NCI-H69 (cell line): ENCODE measurements at regions not wholly inside any gene's neighbourhood (a gene's known extent, or its start where the extent isn't known, plus 50 kb on each side); places are given as distances from the start of the nearest gene placed in this dataset.

Experiments used
- DNase-seq: peaks from one replicate; lab custom pipeline; 2025; lab: John Stamatoyannopoulos, UW

- no peak for DNase-seq
Observed at GRCh38 chr2:78290581-78291214, 734.8 kb upstream of the REG3G start.

DNA sequence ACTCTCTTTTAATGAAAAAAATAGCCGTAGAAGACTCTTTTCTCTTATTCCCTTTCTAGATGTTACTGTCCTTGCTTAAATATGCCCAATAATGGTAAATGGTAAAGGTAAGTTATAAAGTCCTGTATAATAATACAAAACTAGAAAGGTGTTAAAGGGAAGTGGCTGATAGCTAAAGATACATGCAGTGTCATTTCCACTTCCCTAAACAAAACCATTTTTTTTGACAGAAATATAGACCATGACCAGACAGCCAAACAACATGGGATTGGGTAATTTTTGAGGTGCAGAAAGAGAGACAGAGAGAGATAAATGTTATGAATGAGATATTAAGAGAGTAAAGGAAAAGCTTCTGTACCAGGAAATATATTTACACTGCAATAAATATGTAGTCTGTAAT is 731.7 kb upstream of the REG3G start:
- DNase-seq: no peak

- no peak for DNase-seq
Observed at GRCh38 chr2:78301166-78301789, 724.2 kb upstream of the REG3G start.

GRCh38 chr2:78304678-78305077 is 720.8 kb upstream of the REG3G start:
- no peak for DNase-seq

DNA sequence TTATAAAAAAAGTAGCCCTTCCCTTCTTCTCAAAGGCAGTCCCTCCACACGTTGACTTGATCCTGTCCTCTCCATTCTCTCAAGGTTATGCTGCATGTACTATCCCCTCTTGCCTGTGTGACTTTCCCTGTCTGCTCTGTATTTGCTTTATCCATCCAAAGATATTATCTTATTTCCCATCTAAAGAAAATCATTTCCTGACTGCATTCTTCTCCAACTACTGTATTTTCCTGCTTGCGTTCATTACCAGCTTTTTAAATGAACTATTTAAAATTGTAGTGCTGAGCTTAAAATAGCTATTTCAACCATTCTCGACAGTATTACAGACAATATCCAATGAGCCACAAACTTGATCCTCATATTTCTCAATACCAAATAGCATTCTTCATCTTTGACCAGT is 716.0 kb upstream of the REG3G start:
- DNase-seq: no peak

DNA sequence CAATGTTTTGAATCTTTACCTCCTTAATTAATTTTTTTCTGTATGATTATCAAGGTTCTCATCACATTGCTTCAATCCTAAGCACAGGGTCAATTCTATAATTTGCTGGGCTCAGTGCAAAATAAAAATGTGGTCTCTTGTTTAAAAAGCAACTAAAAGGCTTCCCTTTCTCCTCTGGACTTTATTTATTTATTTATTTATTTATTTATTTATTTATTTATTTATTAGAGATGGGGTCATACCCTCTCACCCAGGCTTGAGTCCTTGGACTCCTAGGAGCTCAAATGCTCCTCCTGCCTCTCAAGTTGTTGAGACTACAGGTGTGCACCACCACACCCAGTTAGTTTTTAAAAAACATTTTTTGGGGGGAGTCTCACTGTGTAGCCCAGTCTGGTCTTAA is 710.1 kb upstream of the REG3G start:
- no peak for DNase-seq

DNA sequence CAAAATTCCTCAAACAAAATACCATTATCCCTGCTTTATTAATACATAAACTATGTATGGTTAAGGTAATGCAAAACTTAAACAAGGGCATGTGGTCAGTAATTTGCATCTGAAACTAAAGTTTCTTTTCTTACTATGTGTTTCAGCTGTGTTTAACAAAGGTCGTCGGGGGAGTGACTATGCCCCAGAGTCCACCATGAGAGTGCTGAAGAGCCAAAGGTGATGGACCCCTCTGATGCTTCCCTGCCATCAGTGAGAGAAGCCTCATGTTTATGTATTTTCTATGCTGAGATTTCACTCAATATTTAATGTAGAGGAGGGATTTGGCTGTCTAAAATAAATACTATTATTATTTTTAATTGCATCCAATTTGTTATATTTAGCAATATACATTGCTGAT is 707.2 kb upstream of the REG3G start:
- DNase-seq: no peak

GRCh38 chr2:78330193-78330592 is 695.3 kb upstream of the REG3G start:
- DNase-seq: no peak

GRCh38 chr2:78351208-78351607 is 674.3 kb upstream of the REG3G start:
- peak; percentile 0 for DNase-seq

DNA sequence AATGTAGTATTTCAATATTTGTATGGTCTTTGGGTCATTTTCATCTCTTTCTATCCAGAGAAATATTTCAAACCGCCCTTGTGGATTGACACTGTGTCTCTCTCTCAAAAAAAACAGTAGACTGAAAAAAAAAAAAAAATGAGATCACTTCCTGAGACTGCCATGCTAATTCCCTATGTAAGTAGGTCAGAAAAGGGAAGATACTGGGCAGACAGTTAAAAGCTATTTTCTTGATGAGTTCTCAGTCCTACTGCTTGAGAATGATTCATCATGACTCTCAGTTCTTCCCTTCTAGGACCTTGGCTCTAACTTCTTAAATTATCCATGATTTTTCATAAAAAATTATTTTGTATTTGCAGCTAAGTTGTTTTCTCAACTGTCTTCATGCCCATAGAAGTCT is 672.3 kb upstream of the REG3G start:
- no peak for DNase-seq

GRCh38 chr2:78355967-78356366 is 669.5 kb upstream of the REG3G start:
- no peak for DNase-seq

- no peak for DNase-seq
Observed at GRCh38 chr2:78383576-78383975, 641.9 kb upstream of the REG3G start.

DNA sequence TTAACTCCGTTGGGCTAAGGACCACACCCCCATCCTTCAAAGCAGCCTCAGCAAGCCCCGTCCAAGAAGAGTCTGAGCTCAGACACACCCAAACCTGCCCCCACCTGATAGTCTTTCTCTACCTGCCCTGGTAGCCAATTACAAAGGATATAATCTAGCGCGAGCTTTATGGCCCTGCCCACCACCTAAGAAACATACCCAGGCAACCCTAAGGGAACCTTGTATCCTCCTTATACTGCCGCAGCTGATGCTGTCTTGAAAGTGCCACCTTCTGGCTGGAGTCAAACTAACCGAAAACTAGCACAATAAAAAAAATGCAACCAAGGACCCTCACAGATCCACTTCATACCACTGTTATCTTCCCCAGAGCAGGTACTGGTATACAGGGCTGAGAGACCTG is 628.3 kb upstream of the REG3G start:
- no peak for DNase-seq

GRCh38 chr2:78407960-78408794 is 617.3 kb upstream of the REG3G start:
- no peak for DNase-seq

GRCh38 chr2:78408795-78409118 is 616.7 kb upstream of the REG3G start:
- DNase-seq: no peak

GRCh38 chr2:78411303-78411702 is 614.2 kb upstream of the REG3G start:
- DNase-seq: no peak

- no peak for DNase-seq
Observed at GRCh38 chr2:78416625-78417300, 608.7 kb upstream of the REG3G start.

DNA sequence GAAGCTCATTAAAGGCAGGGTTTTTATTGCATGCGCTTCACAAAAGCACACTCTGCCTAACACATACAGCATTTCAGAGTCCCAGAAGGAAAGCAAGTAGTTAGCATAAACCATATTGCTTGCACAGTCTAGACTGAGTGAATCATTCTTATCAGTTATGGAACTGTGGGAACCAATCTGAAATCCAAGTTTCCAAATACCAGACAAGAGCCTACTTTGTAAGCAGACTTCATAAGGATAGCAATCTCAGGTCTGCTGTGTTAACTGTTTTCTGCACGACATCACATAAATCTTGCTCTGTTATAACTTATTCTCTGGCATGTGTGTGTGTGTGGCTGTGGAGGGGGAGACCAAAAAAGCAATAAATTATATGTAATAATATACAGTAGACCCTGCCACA is 608.1 kb upstream of the REG3G start:
- no peak for DNase-seq

DNA sequence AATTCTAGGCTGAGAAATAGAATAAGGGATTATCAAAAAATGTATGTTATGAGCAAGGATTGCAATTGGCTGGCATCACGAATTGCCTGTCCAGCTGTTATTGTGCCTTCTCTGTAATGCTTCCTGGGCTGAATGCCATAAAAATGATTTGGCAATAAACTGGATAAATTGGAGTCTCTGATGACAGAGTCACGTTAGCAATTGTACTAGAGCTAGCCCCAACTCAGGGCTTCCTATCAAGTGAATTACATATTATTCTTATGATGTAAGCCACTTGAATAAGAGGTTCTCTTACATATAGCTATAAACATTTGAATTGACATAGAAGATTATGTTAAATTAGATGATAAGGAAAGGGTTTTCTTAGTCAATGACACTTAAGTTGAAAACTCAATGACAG is 607.5 kb upstream of the REG3G start:
- DNase-seq: no peak

DNA sequence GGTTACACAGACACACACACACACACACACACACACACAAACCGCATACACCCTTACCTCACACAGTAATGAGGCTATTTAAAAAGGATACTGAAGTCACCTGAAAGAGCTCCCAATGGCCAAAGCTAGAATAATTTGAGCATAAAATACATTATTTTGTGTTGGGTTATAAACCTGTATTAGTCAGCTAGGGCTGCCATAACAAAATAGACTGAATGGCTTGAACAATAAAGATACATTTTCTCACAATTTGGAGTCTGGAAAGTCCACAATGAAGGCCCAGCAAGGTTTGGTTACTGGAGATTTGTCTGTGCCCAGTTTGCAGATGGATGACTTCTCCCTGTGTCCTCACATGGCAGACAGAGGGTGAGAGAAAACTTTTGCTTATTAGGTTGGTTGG is 605.4 kb upstream of the REG3G start:
- no peak for DNase-seq

DNA sequence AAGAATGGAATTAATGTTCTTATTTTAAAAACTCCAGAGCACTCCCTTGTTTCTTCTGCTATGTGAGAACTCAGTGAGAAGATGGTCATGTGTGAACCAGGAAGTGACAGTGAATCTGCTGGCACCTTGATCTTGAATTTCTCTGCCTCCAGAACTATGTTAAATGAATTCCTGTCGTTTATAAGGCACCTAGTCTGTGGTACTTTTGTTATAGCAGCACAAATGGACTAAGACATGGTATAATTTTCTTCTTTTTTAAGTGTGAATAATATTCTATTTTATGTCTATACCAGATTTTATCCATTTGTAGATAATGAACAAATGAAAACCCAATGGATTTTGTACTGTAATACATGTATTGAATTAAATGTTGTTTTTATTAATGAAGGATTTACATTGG is 601.9 kb upstream of the REG3G start:
- no peak for DNase-seq

DNA sequence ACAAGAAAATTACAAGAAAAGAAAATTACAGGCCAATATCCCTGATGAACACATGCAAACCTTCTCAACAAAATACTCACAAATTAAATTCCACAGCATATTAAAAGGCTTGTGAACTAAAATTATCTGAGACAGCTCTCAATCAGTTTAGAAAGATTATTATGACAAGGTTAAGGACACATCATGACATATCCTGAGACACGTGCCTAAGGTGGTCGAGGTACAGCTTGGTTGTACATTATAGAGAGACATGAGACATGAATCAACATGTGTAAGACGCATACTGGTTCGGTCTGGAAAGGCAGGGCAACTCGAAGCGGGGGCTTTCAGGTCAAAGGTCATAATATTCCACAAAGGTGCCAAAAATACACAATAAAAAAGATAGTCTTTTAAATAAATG is 598.3 kb upstream of the REG3G start:
- DNase-seq: no peak

GRCh38 chr2:78431241-78431640 is 594.3 kb upstream of the REG3G start:
- DNase-seq: no peak
